HG03432 (cell line): ENCODE measurements at regions not wholly inside any gene's neighbourhood (a gene's known extent, or its start where the extent isn't known, plus 50 kb on each side); places are given as distances from the start of the nearest gene placed in this dataset.
A peak's percentile ranks its signal among the peaks of the same experiment; 100 is the strongest.
"Not testable (repeated sequence)": the region's sequence is repeated elsewhere in the genome, so short reads cannot be mapped to it uniquely, and the experiment has no call there.

Experiments
- ATAC-seq: cut with Tn5 transposase; IDR thresholded peaks from one replicate; pipeline ENCODE4 v1.9.1; 2021; ENCODE audit warnings: mild to moderate bottlenecking, moderate library complexity; ENCODE audit not compliant: unreplicated experiment

- no peak for ATAC-seq
These were observed 82.3 kb downstream of the MAGEE1 start for GRCh38 chrX:76509775-76510174.

GRCh38 chrX:76517544-76517943, 90.0 kb downstream of the MAGEE1 start:
- no peak for ATAC-seq

GRCh38 chrX:76520273-76521054, 93.0 kb downstream of the MAGEE1 start:
- no peak for ATAC-seq

GRCh38 chrX:76535675-76536074, 108.2 kb downstream of the MAGEE1 start:
- not testable (repeated sequence) for ATAC-seq

- ATAC-seq = no peak
These were observed 111.3 kb downstream of the MAGEE1 start for GRCh38 chrX:76538860-76539259.

GRCh38 chrX:76543381-76543780, 115.9 kb downstream of the MAGEE1 start:
- ATAC-seq = not testable (repeated sequence)

GRCh38 chrX:76550016-76550415, 122.5 kb downstream of the MAGEE1 start:
- no peak for ATAC-seq

GRCh38 chrX:76555269-76555668, 127.8 kb downstream of the MAGEE1 start:
- no peak for ATAC-seq

- no peak for ATAC-seq
These were observed 128.3 kb downstream of the MAGEE1 start for GRCh38 chrX:76555816-76556215.

- not testable (repeated sequence) for ATAC-seq
These were observed 137.3 kb downstream of the MAGEE1 start for GRCh38 chrX:76564842-76565241.

GRCh38 chrX:76605390-76605789, 177.9 kb downstream of the MAGEE1 start:
- no peak for ATAC-seq

- no peak for ATAC-seq
These were observed 189.5 kb downstream of the MAGEE1 start for GRCh38 chrX:76617020-76617419.

- no peak for ATAC-seq
These were observed 216.1 kb downstream of the MAGEE1 start for GRCh38 chrX:76643590-76643989.

- ATAC-seq = not testable (repeated sequence)
These were observed 223.9 kb downstream of the MAGEE1 start for GRCh38 chrX:76651369-76651768.

GRCh38 chrX:76657499-76657898, 230.0 kb downstream of the MAGEE1 start:
- ATAC-seq = peak; percentile 48
